Stimulated activated CD4-positive, alpha-beta T cell treated with anti-CD3 and anti-CD28 coated beads, Interleukin-12 subunit alpha, Interleukin-12 subunit beta, amount 100 ng/mL, for 48 hours (primary cell): ENCODE measurements at regions not wholly inside any gene's neighbourhood (a gene's known extent, or its start where the extent isn't known, plus 50 kb on each side); places are given as distances from the start of the nearest gene placed in this dataset.

Source experiments
- DNase-seq, 3 donors: peaks; one replicate each; pipeline ENCODE4 v3.0.0-alpha.2; 2020; ENCODE audit warnings: low read depth in 2 of 3, low spot score in 1 of 3

GRCh38 chr9:87441251-87441650 lies 56.4 kb upstream of the DAPK1 start:
- no peak for DNase-seq

DNA sequence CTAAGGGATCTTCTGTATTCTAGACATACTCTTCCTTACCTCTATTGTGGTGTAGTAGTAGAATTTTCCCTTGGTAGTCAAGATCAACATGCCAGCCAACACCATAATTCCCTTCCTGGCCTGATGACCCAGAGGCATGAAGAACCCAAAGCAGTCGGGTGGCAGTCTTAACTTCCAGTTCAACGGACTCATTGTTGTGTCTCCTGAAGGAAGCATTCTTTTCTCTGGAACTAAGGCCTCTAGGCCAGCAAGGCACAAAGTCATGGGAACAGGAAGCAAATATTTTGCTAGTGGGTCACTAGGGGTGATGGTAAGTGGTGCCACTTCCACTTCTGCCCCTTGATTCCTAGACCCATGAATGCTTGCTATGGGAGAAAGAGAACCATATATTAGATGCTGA lies 55.2 kb upstream of the DAPK1 start:
- DNase-seq, result no peak

GRCh38 chr9:87443006-87443405 lies 54.7 kb upstream of the DAPK1 start:
- DNase-seq, result no peak

DNA sequence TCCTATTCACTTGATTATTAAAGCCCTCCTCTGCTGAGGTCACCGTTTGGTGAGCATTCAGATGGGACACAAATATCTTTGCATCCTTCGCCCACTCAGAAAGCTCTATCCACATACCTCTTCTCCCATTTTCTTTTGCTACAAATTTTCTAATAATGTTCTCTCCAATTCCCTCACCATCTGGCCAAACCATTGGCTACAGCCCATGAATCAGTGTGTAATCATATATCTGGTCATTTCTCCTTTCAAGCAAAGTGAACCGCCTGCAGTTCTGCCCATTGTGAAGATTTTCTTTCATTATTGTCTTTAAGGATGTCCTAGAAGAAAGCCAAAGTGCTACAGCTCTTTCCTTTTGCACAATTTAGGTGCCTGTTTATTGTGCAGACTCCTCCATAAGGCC lies 54.2 kb upstream of the DAPK1 start:
- no peak for DNase-seq

- DNase-seq, result no peak
Observed at GRCh38 chr9:87445646-87446045, 52.0 kb upstream of the DAPK1 start.

GRCh38 chr9:87446527-87446926 lies 51.1 kb upstream of the DAPK1 start:
- DNase-seq, result no peak

DNA sequence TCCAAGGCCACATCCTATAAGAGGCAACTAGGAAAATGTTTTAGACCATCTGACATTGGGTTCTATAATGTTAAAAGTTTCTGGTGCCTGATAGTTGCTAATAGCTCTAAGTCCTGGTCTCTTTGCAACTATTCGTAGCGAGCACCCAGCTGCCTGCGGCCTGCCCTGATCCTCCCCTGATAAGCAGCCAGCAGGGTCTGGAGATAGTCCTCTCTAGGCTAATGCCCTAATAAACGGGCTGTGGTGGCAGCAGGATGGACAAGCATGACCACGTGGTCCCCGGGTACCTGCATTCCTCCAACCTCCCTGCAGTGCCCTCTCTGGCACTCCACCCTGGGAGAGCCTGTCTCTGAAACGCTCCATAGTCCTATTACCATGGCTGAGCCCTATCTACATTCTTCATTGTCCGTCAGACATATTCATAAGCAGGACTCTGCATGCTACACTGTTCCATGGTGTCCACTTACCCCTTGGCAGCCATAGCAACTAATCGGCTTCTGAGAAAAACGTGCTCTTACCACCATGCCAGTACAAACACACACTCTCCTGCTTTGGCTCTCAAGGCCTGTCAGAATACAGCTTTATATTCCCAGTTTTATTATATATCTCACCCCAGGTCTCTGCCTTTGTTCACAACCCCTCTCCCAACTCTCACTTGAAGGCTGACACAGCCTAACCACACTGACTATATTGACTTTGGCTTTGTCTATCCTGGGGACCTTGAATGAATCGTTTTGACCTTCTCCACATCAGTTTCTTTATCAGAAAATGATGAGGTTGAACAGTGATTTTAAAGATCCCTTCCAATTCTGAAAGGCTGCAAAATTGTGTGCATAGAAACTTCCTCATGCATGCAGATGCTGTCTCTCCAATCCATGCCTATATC lies 49.9 kb upstream of the DAPK1 start:
- DNase-seq, result no peak
